Suppressor macrophage treated with lipopolysaccharide for 1 hour (primary cell): ENCODE measurements at regions not wholly inside any gene's neighbourhood (a gene's known extent, or its start where the extent isn't known, plus 50 kb on each side); places are given as distances from the start of the nearest gene placed in this dataset.

Experiments
- DNase-seq, 3 donors: peaks; one replicate each; pipeline ENCODE4 v3.0.0-alpha.2; 2020 to 2022

DNA sequence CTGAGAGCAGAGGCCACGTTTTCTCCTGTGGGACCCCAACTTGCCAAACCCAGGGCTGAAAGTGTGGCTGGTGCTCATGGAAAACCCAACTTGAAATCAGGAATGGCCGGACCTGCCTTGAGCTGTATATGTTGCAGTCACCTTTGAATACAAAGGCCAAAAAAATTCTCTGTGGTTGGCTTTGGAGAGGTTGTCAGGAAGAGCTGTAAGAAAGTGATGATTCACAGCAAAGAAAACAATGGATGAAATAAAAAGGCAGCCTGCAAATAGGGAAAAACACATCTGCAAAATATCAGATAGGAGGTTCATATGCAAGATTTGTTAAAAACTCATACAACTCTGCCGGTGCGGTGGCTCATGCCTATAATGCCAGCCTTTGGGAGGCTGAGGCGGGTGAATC is 715.8 kb downstream of the UQCRFS1 start:
- no peak for DNase-seq

DNA sequence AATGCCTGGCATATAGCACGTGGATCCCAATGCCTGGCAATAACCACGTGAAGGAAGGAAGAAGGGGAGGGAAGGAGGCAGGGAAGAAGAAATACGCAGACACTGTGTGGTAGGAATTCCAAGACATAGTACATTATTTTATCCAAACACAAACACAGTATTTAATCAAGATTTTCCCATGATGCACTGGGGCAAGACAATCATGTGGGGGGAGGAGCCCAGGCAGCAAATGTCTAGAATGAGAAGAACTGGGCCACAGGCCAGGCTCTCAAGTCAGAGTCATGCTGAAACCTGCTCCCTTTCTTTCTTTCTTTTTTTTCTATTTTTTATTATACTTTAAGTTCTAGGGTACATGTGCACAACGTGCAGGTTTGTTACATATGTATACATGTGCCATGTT is 717.9 kb downstream of the UQCRFS1 start:
- DNase-seq = no peak

DNA sequence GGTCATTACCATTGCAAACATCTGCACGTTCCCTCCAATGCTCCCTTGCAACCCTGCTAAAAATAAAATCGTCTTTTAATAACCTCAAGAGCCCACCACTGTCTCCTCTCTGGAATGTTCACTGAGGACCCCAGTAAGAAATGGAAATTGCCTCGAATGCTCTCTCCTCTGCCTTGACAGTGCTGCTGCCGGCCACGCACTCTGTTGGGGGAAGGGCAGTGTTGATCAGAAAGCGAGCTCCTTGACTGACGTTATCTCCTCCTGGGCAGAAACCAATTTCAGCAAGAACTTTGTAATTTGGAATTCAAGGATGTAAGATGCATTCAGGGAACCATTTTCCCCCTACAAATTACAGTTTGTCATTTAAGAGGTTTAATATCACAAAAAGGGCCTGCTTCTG is 718.5 kb downstream of the UQCRFS1 start:
- DNase-seq = no peak

DNA sequence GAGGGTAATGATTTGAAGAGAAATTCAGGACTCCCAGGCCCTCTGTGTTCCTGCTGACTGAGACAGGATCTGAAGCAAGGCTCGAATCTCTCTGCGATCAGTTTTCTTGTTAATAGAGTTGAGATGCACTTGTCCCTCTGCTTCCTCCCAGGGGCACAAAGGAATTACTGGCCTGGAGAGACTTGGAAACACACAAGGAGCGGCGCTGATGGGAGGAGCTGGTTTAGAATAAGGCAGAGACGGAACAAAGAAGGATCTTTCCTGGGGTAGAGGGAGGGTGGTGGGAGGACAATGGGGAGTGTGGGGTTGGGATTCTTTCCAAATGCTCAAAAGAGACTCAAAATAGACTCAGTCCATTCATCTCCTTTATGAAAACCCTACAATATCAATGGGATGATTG is 719.1 kb downstream of the UQCRFS1 start:
- no peak for DNase-seq

DNA sequence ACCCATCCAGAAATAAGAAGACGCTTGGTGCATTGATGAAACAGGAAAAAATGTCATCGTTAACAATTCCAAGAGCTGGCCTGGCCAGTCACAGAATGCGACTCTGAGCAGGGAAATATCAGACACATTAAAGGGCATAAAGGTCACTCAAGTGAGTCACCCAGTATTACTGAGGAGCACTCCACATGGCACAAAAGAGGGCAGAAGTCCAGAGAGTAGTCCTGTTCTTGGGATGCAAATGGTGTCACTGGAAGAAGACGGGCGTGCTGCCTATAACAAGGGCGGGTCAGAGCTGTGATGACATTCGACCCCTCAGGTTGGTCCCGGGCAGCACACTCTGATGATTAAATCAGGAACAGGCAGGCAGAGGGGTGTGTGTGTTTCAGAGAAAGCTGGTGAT is 720.3 kb downstream of the UQCRFS1 start:
- no peak for DNase-seq

DNA sequence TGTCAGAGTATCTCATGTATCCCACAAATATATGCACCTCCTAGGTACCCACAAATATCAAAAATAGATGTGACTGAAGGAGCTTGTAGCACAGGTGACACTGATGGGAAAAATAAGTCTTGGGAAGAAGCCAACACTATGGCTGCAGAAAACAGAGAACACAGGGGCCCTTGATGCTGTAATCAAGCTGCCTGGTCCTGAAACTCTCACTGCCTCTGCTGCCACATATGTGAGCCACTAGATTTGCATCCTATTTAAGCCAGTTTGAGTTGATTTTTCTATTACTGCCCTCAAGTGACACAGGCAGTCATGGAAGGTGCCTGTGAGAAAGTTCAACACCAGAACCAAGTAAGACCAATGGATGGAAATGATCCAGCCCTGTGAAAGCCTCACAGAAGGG is 720.8 kb downstream of the UQCRFS1 start:
- DNase-seq = no peak

DNA sequence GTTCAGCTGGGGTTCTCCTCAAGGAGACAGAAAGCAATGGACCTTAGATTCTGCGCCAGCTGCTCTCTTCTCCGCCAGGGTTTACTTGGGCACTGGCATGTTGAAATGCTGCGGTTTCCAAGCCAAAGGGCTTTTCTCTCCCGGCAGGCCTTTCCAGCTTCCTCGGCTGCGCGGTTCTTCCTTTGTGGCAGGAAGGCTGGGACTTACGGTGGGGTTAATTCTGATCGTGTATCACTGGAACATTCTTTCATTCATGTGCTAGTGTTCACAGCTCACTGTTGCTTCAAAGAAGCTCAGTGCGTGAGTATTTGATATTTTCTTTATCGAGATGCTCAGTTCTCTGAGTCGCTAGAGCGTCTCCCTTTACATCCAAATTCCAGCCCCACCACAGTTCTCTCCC is 723.2 kb downstream of the UQCRFS1 start:
- peak in 1 of 3 donors; percentile 28 for DNase-seq

DNA sequence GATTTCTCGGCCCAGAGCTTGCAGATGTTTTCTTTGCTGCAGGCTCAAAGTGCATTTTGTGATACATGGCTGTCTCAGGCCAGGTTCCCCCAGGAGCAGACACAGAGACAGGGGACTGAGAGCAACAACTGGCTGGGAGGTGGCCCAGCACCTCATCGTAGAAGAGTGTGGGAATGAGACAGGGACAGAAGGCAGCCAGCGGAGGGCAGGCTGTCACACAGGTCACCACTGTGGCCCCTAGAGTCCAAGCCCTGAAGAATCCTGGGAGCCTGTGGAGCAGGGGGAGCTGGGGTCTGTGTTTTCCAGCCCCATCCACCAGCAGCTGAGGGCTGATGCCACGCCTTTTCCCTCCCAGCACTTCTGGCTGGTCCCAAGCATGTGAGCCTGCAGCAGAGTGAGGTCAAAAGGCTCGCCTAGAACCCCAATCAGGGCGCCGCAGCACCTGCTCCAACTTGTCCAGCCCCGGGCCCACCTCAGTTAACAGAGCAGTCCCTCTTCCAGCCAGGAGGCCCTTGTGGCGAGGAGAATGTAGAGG is 723.8 kb downstream of the UQCRFS1 start:
- no peak for DNase-seq

DNA sequence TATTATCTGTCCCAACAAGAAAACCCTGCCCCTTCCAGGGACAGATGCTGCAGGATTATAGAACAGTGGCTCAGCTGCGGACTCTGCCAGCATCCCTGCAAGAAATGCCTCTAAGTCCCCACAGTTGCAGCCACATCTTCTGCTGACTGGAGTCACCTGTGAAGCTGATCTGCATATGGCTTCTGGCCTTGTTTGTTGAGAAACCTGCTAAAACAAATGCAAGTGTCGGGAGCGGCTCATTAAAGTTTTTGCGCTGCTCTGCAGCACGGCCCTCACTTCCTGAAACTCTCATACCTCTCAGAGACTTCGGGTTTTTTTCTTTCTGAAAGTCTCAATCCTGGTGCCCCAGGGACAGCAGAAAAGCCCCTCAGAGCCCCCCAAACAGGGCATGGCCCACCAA is 725.0 kb downstream of the UQCRFS1 start:
- no peak for DNase-seq

DNA sequence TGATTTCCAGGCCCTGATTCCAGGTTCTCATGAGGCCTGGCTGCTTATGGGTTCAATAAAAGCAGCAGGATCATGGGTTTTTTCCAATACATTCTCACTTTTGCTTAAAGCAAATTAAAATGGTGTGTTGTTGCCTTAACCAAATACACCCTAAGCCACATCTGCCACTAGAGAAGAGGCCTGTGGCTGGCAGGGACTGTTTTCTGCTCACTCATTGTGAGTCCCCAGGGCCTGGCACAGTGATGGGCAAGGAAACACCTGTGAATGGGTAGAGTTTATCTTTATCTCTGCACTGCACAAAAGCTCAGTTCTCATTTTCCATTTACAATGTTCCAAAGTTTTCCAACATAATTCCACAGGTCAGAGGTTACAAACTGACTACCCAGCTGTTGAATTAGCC is 726.0 kb downstream of the UQCRFS1 start:
- no peak for DNase-seq

DNA sequence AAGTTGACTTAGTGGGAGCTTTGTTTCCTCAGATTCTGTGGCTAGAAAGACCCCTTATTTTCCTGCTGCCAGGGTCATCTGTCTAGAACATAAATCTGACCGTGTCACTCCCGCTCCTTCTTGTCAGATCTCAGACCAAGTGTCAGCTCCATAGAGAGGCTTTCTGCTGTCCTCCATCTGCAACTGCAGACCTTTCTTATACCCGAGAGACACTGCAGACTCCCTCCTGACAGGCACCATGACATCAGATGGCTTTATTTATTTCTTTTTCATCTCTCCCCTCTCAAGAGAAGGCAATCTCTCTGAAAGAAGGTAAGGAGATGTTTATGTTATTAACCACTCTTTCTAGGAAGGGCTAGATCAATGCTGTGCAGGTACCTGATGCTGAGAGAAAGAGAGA is 726.5 kb downstream of the UQCRFS1 start:
- no peak for DNase-seq

DNA sequence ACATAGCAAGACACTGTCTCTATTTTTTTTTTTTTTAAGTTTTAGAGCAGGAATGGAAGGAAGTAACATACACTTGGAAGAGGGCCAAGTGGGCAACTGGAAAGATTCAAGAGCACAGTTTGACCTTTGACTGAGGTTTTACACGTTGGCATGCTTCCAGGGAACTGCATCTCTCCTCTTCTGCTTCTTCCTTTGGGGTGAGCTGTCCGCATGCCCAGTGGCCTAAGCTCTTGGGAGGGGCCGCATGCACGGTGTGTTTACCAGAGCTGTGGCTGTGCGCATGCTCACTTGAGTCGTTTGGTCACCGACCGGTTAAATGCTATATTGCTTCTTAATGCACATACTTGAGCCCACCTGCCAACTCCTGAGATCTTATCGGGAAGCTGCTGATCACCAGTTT is 727.7 kb downstream of the UQCRFS1 start:
- peak; percentile 42 to 60 (median 55) for DNase-seq

DNA sequence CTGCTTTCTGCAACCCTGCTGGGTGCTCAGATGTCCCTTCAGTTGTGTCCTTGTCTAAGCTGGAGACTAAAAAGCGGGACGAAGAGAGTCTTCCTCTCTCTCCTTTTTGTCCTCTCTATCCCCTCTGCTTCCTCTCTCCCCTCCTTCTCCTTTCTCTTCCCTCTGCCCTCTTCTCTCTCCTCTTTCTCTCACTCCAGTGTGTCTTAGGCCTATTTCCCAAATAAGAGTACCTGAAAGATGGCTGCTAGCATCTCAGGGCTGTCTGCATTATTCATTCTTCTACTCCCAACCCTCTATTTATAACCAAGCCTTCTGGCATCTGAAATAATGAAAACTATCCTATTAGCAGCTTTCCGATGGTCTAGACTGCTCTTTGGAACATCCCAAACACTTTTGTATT is 729.8 kb downstream of the UQCRFS1 start:
- DNase-seq = no peak

DNA sequence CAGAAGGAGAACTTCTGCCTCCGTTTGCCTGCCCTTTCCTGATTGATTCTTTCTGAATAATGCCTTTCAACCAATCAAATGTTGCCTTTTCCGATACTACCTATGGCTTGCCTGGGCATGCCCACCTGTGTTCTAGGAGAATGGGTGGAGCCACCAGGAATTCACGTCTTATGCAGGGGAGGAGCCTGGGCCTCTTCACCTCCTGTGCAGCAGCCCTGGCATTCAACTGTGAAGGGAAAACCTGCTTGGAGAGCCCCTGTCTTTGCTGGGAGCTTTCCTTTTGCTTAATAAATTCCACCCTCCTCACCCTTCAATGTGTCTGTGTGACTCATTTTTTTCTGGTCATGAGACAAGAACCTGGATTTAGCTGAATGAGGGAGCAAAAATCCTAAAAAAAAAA is 730.7 kb downstream of the UQCRFS1 start:
- peak in 1 of 3 donors; percentile 24 for DNase-seq

DNA sequence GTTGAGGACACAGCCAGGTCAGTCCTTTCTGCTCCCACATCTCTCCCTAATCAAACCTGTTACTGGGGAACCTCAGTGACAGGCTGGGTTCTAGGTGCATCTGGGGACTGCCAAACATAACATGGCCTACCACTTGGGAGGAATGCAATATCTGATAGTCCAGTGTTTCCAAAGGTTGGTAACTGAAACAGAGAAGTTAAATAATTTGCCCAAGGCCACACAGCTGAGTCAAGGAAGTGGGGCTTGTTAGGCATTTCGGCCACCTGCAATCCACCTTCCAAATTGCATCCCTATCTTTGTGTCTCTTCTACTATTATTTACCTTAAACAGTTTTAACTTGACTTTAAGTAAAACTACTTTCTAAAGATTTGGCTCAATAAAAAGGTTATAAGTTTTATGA is 731.3 kb downstream of the UQCRFS1 start:
- no peak for DNase-seq

DNA sequence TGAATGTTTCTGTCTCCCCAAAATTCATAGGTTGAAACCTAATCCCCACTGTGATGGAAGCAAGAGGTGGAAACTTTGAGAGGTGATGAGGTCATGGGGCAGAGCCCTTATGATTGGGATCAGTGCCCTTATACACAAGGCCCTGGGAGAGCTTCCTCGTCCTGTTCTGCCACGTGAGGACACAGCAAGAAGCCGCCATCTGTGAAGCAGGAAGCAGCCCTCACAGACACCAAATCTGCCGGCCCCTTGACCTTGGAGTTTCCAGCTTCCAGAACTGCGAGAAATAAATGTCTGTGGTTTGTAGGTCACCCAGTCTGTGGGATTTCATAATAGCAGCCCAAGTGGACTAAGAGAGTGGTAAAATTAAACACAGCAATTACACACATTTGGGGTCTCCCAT is 737.4 kb downstream of the UQCRFS1 start:
- DNase-seq = peak; percentile 69 to 79 (median 76)

DNA sequence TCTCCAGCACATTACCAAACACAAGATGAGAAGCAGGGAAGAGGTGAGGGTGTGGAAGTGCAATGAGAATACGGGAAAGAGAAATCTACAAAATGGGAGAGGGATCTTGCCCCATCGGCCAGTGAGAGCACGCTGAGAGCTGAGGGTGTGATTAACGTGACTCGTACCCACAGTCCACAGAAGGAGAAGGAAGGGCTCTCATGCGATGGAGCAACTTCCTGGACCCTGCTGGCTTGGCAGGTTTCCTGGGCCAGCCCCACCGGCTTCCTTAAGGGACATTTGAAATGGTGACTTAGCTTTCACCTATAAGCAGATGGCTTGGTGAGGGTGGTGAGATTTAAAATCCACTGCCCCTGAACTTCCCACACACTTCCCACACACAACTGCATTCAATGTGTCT is 740.1 kb downstream of the UQCRFS1 start:
- peak; percentile 67 to 71 (median 68) for DNase-seq

DNA sequence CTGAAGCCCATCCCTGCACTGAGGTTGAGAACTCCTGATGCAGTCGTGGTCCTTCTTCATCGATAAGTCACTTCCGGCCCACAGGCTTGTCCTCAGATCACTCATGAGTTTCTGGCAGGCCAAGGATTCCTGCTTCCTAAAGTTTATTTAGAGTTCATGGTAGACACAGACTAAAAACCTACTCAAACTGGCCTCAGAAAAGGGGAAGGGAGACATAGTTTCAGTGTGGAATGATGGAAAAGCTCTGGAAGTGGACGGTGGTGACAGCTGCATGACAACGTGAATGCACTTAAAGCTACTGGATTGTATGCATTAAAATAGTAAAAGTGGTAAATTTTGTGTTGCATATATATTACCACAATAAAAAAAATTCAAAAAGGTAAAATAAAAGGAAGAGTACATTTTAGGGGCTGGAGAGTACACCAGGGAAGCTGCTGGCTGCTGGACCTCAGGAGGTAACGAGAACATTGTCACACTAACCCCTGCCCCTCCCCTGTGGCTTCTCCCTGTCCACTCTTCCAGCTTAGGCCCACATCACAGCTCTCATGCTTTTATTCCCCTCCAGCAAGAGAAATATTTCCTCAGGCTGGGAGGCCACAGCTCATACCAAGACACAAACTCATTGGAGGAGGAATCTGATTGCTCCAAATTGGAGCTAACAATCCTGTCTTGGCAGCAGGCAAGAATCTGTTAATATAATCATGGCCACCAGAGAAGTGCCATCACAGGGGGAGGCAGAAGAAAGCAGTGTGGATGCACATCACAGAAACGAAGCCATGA is 741.0 kb downstream of the UQCRFS1 start:
- DNase-seq = no peak

DNA sequence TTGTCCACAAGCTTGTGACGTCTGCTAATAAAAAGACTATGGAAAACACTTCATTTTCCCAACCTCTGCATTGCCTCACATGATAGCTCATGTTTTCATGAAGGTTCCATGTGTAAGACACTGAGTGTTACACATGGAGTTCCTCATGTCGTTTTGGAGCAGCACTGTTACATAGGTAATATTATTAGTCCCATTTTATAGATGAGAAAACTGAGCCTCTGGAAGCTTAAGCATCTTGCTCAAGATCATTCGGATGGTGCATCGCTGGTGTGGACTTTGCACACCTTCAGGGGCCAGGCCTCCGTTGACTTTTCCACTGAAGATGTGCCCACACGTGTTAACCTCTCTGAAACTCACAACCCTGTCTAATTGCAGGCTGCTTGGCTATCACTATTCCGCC is 743.4 kb downstream of the UQCRFS1 start:
- no peak for DNase-seq

DNA sequence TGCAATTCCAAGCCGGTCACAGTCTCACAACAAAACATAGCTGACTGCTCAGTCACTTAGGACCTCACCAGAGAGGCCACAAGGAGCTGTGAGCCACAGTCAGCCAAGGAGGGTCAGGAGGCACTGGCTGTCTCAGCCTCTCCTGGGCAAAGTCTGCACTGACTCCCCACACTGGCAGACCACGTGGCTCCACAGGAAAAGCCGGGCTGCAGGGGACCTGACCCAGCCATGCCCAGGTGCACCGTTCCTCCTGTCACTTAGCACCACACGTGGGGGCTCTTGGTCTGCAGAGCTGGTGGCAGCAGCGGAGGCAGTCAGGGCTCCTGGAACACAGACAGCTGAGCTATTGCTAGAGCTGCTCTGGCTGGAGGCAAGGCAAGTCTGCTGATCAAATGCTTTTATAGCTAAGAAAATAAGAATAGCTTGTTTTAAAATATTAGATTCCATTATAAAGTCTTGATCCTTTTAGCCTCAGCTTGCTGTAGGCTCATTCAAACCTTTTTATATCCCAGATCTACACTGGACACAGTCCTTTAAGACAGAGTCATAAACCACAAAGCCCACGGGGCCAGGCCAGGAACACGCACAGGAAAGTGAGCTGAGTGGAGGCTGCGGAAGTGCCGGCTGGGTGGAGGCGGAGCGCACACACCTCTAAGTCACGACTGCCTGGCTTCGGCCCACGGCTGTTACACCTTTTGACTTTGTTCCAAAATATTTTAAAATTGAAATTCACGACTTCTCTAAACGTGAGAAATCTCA is 744.1 kb downstream of the UQCRFS1 start:
- peak; percentile 28 to 41 (median 41) for DNase-seq

DNA sequence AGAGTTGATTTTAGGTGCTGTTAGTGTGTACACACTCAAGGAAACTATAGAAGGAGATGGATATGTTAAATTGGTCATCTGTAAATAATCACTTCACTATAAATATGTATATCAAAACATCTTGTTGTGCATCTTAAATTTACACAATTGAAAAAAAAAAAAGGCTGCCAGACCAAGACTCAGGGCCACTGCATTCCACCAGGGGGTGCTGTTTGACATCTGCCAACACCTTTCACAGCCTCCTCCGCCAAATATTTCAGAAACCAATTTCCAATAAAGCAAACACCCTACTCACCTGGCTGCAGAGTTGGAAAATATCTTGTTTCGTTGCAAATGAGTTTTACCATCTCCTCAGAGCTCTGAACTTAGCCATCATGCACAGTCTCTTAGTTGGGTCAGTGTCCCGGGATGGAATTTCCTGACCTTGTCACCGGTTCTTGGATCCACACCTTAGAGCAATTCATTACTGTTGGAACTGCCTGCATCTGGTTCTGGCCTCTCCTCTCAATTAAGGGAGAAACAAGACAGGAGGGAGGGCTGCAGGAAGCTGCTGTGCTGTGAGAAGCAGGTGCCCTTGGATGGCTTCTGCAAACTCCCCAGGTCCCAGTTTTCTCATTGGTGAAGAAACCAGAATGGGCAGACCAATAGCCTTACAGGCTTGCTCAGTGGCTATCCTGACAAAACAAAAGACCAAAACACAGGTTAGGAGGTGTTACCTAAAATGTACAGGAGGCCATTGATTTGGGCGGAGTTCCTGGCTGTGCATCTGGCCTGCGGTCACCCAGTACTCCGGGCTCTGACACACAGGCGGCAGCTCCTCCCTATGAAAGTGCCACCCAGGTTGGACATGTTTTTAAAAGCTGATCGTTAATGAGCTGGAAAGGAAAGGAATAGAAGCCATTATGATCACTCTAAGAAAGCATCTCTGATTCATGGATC is 746.6 kb downstream of the UQCRFS1 start:
- DNase-seq = peak; percentile 69 to 83 (median 81)

DNA sequence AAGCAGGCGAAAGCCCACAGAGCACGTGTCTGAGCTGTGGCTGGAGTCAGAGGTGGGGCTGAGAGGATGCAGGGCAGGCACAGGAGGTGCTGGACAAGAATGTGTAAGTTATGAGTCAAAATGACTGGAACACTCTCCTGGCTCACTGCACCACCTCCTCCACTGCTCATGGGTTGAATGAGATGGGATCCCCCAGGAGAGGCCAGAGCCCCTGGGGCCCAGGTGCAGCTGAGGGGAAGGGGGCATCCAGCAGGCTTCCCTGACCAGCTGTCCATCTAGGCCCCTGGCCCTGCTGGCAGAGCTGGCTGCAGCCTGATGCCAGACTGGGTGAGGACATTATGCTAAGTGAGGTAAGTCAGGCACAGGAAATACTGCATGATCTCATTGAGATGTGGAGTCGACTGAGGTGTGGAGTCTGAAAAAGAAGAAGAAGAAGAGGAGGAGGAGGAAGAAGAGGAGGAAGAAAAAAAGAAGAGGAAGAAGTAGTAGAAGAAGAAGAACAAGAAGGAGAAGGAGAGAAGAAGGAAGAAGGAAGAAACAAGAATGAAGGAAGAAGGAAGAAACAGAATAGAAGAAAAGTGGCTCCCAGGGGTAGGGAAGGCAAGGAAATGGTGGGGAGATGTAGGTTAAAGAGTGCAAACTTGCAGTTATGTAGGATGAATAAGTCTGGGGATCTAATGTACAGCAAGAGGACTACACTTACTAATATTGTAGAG is 747.4 kb downstream of the UQCRFS1 start:
- no peak for DNase-seq
